TTC549 (cell line): ENCODE measurements at regions not wholly inside any gene's neighbourhood (a gene's known extent, or its start where the extent isn't known, plus 50 kb on each side); places are given as distances from the start of the nearest gene placed in this dataset.
A peak's percentile ranks its signal among the peaks of the same experiment; 100 is the strongest.
"Not testable (repeated sequence)": the region's sequence is repeated elsewhere in the genome, so short reads cannot be mapped to it uniquely, and the experiment has no call there.

ENCODE experiments used
- FAIRE-seq: peaks from 2 replicates; lab custom pipeline; 2012; peaks lifted over from hg19 to GRCh38; lab: Jason Lieb, UNC

- FAIRE-seq = no peak
These were observed 201.3 kb downstream of the RBM46 start for GRCh38 chr4:154982187-154983047.

- no peak for FAIRE-seq
These were observed 202.6 kb downstream of the RBM46 start for GRCh38 chr4:154983714-154984113.

- no peak for FAIRE-seq
These were observed 203.1 kb downstream of the RBM46 start for GRCh38 chr4:154984148-154984547.

GRCh38 chr4:154984616-154985015 lies 203.5 kb downstream of the RBM46 start:
- FAIRE-seq = no peak

GRCh38 chr4:154985673-154986072 lies 204.6 kb downstream of the RBM46 start:
- no peak for FAIRE-seq

- FAIRE-seq = no peak
These were observed 207.4 kb downstream of the RBM46 start for GRCh38 chr4:154988511-154988910.

- FAIRE-seq = no peak
These were observed 208.4 kb downstream of the RBM46 start for GRCh38 chr4:154989511-154989910.

- FAIRE-seq = not testable (repeated sequence)
These were observed 210.6 kb upstream of the NPY2R start for GRCh38 chr4:154997866-154998265.

GRCh38 chr4:154998284-154998683 lies 210.2 kb upstream of the NPY2R start:
- no peak for FAIRE-seq

GRCh38 chr4:154998773-154999172 lies 209.7 kb upstream of the NPY2R start:
- no peak for FAIRE-seq

GRCh38 chr4:154999950-155000578 lies 208.4 kb upstream of the NPY2R start:
- no peak for FAIRE-seq

- FAIRE-seq = no peak
These were observed 207.2 kb upstream of the NPY2R start for GRCh38 chr4:155001251-155001650.

- FAIRE-seq = no peak
These were observed 202.9 kb upstream of the NPY2R start for GRCh38 chr4:155005395-155006090.

GRCh38 chr4:155007660-155008176 lies 200.7 kb upstream of the NPY2R start:
- FAIRE-seq = no peak

GRCh38 chr4:155008389-155008788 lies 200.0 kb upstream of the NPY2R start:
- FAIRE-seq = no peak

- FAIRE-seq = no peak
These were observed 199.1 kb upstream of the NPY2R start for GRCh38 chr4:155009288-155009687.

- no peak for FAIRE-seq
These were observed 198.1 kb upstream of the NPY2R start for GRCh38 chr4:155010376-155010775.

- no peak for FAIRE-seq
These were observed 197.2 kb upstream of the NPY2R start for GRCh38 chr4:155011163-155011780.

- no peak for FAIRE-seq
These were observed 196.0 kb upstream of the NPY2R start for GRCh38 chr4:155012469-155012868.

GRCh38 chr4:155017426-155017825 lies 191.0 kb upstream of the NPY2R start:
- no peak for FAIRE-seq

GRCh38 chr4:155025762-155026457 lies 182.5 kb upstream of the NPY2R start:
- FAIRE-seq = peak; percentile 33

- no peak for FAIRE-seq
These were observed 181.7 kb upstream of the NPY2R start for GRCh38 chr4:155026715-155027114.
